ENCODE measurements at regions not wholly inside any gene's neighbourhood (a gene's known extent, or its start where the extent isn't known, plus 50 kb on each side); places are given as distances from the start of the nearest gene placed in this dataset.
"Not testable (repeated sequence)": the region's sequence is repeated elsewhere in the genome, so short reads cannot be mapped to it uniquely, and the experiment has no call there.

DNA sequence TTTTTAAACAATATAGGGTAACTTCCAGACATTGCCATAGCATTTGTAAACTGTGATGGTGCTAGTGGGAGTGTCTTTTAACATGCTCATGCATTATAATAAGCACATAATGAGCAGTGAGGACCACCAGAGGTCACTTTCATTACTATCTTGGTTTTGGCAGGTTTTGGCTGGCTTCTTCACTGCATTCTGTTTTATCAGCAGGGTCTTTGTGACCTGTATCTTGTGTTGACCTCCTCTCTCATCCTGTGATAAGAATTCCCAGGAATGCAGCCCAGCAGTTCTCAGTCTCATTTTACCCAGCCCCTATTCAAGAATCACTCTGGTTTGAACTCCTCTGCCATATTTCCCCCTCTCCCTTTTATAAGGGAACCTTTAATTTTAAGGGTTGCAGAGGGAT is 91.3 kb downstream of the ZNF467 start:
- no peak for DNase-seq

- no peak for DNase-seq
Observed at GRCh38 chr7:149681274-149681673, 92.1 kb downstream of the ZNF467 start.

GRCh38 chr7:149680331-149681025 is 92.9 kb downstream of the ZNF467 start:
- no peak for DNase-seq

DNA sequence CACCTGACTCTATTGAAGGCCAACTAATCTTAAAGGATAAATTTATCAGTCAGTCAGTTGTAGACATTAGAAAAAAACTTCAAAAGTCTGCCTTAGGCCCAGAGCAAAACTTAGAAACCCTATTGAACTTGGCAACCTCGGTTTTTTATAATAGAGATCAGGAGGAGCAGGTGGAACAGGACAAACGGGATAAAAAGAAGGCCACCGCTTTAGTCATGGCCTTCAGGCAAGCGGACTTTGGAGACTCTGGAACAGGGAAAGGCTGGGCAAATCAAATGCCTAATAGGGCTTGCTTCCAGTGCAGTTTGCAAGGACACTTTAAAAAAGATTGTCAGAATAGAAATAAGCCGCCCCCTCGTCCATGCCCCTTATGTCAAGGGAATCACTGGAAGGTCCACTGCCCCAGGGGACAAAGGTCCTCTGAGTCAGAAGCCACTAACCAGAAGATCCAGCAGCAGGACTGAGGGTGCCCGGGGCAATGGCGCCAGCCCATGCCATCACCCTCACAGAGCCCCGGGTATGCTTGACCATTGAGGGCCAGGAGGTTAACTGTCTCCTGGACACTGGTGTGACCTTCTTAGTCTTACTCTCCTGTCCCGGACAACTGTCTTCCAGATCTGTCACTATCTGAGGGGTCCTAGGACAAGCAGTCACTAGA is 98.5 kb downstream of the ZNF467 start:
- DNase-seq = not testable (repeated sequence)

DNA sequence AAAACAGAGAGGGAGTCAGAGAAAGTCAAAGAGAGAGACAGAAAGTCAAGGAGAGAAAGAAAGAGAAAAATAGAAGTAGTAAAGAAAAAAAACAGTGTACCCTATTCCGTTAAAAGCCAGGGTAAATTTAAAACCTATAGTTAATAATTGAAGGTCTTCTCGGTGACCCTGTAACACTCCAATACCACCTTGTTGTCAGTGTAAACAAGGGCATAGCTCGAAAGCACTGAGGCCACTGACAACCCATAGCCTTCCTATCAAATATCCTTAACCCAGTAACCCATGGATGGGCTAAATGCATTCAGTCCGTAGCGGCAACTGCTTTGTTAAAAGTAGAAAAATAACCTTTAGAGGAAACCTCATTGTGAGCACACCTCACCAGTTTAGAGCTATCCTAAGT is 100.4 kb downstream of the ZNF467 start:
- no peak for DNase-seq

GRCh38 chr7:149670288-149670687 is 103.1 kb downstream of the ZNF467 start:
- DNase-seq = no peak

GRCh38 chr7:149669121-149669818 is 104.1 kb downstream of the ZNF467 start:
- DNase-seq = peak; percentile 25

GRCh38 chr7:149666360-149666945 is 106.9 kb downstream of the ZNF467 start:
- DNase-seq = no peak

DNA sequence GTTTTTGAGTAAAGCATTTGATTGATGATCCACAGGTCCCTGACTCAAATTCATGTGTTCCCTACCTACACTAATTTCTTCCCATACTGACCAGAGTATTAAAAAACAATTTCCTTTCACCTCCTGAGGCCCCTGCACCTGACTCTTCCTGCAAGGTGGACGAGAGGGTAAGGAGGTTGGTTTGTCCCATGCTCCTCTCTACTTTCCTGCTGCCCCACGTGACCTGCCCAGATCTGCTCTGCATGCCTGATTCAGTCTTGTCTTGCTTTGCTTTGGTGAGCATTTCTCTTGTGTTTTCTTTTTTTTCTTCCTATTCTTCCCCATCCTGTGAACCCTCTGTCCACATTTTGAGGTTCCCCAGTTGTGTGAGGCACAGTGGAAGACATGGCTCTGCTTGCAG is 107.8 kb downstream of the ZNF467 start:
- DNase-seq = not testable (repeated sequence)

DNA sequence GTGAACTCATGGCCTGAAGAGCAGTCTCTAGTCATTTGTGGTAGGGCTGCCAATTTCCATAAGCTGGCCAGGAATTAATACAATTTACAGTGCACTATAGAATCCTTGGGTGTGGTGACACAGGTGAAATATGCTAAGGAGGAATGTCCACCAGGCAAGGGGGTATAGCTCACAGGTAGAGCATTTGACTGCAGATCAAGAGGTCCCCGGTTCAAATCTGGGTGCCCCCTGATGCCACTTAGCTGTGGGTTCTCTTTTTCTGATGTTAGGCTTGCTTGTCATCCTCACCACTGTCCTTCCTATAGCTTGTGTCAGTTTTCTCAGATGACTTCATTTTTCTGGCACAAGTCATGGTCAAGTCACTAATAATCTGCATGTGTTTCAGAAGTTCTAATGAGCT is 108.7 kb downstream of the ZNF467 start:
- no peak for DNase-seq

- DNase-seq = no peak
Observed at GRCh38 chr7:149664176-149664575, 109.2 kb downstream of the ZNF467 start.

GRCh38 chr7:149662591-149663095 is 110.7 kb downstream of the ZNF467 start:
- peak; percentile 66 for DNase-seq

DNA sequence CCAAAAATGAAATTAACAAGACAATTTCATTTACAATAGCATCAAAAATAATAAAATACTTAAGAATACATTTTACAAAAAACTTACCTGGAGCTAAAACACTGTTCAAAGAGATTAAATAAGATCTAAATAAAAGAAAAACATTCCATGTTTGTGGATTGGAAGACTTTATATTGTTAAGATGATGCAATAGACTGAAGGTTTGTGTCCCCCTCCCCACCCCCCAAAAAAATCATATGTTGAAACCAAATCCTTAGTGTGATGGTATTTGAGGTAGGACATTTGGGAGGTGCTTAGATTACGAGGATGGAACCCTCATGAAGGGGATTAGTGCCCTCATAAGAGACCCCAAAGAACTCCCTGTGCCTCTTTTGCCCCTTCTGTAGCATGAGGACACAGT is 117.6 kb downstream of the ZNF467 start:
- DNase-seq = no peak

DNA sequence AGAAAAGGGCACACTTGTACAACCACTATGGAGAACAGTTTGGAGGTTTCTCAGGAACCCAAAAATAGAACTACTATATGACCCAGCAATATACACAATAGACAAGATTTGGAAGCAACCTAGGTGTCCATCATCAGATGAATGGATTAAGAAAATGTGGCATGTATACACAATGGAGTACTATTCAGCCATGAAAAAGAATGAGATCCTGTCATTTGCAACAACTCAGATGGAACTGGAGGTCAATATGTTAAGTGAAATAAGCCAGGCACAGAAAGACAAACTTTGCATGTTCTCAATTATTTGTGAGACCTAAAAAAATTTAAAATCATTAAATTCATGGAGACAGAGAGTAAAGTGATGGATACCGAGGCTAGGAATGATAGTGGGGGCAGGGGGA is 118.8 kb downstream of the ZNF467 start:
- DNase-seq = no peak

- not testable (repeated sequence) for DNase-seq
Observed at GRCh38 chr7:149650190-149650589, 123.2 kb downstream of the ZNF467 start.

GRCh38 chr7:149644754-149645153 is 128.6 kb downstream of the ZNF467 start:
- DNase-seq = no peak

- DNase-seq = no peak
Observed at GRCh38 chr7:149642589-149642988, 130.8 kb downstream of the ZNF467 start.

DNA sequence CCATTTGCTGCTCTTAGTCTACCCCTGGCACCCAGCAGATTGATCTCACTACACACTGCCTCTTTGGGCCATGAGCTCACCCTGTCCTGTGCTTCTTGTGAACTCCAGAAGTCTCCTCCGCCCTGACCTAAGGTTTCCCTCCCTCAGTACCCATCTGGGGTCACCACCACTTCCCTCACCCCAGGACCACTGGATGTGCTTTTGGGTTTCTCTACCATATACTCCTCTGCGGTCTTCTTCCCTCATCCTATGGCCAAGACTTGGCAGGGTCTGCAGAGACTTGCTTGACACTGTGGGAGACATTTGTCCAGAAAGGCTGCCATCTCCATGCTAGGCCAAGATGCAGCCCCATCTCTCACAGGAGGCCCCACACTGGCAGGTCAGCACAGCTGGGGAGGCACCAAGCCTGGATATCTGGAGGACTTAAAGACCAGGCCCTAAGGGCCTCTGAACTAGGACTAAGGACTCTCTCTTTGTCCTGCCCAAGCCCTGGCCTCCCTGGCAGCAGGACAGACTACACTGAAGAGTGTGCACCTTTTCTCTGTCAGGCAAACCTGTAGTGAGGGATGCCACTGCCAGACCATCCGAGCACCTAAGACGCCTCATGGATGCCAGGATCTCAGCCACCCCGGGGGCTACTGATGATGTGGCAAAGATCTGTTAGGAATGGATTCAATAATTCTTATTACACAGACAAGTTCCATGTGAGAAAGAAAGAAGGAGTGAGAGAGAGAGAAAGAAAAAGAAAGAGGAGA is 134.6 kb downstream of the ZNF467 start:
- no peak for DNase-seq

DNA sequence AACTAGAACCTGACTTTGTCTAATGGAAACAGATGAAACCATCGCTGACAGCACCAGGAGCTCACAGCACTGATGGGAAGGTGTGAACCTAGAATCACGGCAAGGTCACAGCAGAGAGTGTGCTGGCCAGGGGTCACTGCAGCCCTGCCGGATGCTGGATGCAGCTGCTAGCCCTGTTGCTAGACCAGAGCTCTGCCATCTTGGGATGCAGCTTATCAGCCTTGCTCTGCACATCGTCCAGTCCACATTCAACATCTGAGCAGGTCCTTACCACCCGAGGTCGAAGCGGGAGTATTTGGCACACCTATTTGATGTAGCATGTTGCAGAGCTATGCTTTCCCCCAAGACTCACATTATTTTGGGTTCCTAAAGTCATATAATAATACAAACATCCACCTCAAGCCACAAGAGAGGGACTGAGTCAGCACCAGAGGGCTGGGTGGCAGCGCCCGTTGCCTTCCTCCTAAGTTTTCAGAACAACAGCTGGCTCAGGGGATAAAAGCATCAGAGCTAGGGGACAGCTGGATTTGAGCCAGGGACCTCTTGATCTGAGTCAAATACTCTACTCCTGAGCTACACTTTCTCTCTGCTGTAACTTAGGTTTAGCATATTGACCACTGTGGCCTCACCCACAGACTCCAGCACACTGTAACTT is 135.3 kb downstream of the ZNF467 start:
- DNase-seq = no peak

- DNase-seq = no peak
Observed at GRCh38 chr7:149635561-149636329, 137.6 kb downstream of the ZNF467 start.

Measured in CD4-positive, alpha-beta T cell treated with Interleukin-17A for 1 hour (primary cell).